ENCODE measurements at regions not wholly inside any gene's neighbourhood (a gene's known extent, or its start where the extent isn't known, plus 50 kb on each side); places are given as distances from the start of the nearest gene placed in this dataset.

DNA sequence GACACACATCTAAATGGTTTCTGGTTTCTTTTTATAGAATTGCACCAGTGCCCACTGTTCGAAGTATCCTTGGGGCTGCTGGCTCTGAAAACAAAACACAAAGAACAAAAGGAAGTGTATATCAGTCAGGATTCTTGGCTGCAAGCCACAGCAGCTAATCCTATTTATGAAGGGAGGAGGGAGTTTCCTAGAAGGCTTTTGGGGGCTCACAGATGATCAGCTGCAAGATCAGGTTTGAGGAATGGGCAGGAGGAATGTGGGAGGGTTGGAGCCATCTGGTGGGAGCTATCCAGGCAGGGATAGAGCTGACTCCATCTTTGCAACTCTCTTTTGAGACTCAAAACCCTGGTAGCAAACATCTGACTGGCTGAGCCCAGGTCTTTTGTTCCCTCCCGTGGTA, 118.3 kb upstream of the EEF2KMT start:
- TF ChIP-seq, protein P1, sequence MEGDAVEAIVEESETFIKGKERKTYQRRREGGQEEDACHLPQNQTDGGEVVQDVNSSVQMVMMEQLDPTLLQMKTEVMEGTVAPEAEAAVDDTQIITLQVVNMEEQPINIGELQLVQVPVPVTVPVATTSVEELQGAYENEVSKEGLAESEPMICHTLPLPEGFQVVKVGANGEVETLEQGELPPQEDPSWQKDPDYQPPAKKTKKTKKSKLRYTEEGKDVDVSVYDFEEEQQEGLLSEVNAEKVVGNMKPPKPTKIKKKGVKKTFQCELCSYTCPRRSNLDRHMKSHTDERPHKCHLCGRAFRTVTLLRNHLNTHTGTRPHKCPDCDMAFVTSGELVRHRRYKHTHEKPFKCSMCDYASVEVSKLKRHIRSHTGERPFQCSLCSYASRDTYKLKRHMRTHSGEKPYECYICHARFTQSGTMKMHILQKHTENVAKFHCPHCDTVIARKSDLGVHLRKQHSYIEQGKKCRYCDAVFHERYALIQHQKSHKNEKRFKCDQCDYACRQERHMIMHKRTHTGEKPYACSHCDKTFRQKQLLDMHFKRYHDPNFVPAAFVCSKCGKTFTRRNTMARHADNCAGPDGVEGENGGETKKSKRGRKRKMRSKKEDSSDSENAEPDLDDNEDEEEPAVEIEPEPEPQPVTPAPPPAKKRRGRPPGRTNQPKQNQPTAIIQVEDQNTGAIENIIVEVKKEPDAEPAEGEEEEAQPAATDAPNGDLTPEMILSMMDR (IDR thresholded peaks at IDR 0.05; ENCODE audit: low read depth, low read length), result no peak
- TF ChIP-seq EZH2phosphoT487 (IDR thresholded peaks at IDR 0.05; ENCODE audit: low read depth), result no peak
